ENCODE measurements at regions not wholly inside any gene's neighbourhood (a gene's known extent, or its start where the extent isn't known, plus 50 kb on each side); places are given as distances from the start of the nearest gene placed in this dataset.

DNA sequence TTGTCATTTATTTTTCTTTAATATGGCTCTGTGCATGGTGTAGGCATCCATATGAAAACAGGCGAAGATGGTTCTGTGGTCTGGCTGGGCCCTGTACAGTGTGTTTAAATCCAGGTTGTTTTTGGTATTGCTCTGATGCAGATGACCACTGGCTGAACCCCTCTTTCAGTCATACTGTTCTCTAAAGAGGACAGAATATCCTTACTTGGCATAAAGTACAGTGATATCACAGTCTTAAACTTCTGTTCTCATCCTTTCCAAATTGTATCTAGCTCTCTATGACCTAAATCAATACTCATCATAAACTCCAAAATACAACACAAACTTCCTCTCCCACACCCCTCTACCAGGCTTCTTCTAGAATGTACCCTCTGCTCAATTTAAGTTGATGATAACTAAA, 252.7 kb upstream of the FAR2 start:
- no peak for FAIRE-seq

DNA sequence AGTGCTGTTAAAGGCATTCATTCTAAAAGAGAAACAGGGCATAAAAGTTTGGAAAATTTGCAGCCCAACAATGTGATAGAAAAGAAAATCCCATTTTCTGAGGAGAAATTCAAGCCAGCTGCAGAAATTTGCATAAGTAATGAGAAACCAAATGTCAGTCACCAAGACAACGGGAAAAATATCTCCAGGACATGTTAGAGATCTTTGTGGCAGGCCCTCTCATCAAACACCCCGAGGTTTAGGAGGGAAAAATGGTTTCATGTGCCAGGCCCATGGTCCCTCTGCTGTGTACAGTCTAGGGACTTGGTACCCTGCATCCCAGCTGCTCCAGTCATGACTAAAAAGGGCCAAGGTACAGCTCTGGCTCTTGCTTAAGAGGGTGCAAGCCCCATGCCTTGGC, 251.0 kb upstream of the FAR2 start:
- no peak overlapping the region for H3K4me3 ChIP-seq (ENCODE audit: low read depth, low read length)
- H3K27me3 ChIP-seq (ENCODE audit: control insufficient read depth, insufficient read depth, low read length), result no peaks in the 10 kb centered on the region
- FAIRE-seq (no peak), DNase-seq (ENCODE audit: low read depth) (no peak)
- H3K36me3 ChIP-seq (ENCODE audit: control insufficient read depth, insufficient read depth, low read length), result no peaks in the 10 kb centered on the region
- no peak for TF ChIP-seq CTCF (IDR thresholded peaks at IDR 0.05; ENCODE audit: insufficient read depth, low read length, severe bottlenecking)

More for the DNA sequence above, 252.7 kb upstream of the FAR2 start:
- no peak for DNase-seq (ENCODE audit: low read depth)
- no peak for TF ChIP-seq CTCF (IDR thresholded peaks at IDR 0.05; ENCODE audit: insufficient read depth, low read length, severe bottlenecking)
- no peak overlapping the region for H3K4me3 ChIP-seq (ENCODE audit: low read depth, low read length)
- no peaks in the 10 kb centered on the region for H3K36me3 ChIP-seq (ENCODE audit: control insufficient read depth, insufficient read depth, low read length)
- H3K27me3 ChIP-seq (ENCODE audit: control insufficient read depth, insufficient read depth, low read length), result no peaks in the 10 kb centered on the region

- no peaks in the 10 kb centered on the region for H3K36me3 ChIP-seq (ENCODE audit: control insufficient read depth, insufficient read depth, low read length)
- no peak for TF ChIP-seq CTCF (IDR thresholded peaks at IDR 0.05; ENCODE audit: insufficient read depth, low read length, severe bottlenecking)
- DNase-seq (ENCODE audit: low read depth), result peak; percentile 95
- H3K4me3 ChIP-seq (ENCODE audit: low read depth, low read length), result no peak overlapping the region
- no peak for FAIRE-seq
- H3K27me3 ChIP-seq (ENCODE audit: control insufficient read depth, insufficient read depth, low read length), result no peaks in the 10 kb centered on the region
Measured at GRCh38 chr12:28899951-28900350, 249.1 kb upstream of the FAR2 start.

DNA sequence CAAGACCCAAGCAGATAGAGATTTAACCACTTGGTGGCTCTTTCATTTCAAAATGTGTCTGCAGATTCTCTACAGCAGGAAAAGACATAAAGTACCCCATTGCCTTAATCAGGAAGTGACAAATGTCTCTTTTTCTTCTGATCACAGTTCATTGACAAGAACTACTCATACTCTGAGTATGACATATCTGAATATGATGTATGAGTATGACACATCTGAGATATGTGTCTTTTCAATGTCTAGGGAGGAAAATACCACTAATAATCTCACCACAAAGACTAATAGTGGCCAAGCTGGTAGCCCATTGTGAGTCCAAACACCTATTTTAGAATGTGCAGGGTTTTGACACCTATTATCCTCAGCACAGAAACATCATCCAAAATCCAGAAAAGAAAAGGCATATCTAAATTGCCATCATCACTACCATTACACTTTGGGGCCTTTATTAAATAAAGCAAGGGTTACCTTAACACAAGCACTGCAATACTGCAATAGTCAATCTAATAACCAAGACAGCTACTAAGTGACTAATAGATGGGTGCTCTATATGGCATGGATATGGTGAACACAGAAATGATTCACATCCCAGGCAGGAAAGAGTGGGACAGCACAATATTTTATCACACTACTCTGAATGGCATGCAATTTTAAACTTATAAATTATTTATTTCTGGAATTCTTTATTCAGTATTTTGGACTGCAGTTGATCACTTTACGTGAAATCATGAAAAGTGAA, 243.7 kb upstream of the FAR2 start:
- peak; percentile 83 for DNase-seq (ENCODE audit: low read depth)
- no peak for FAIRE-seq
- H3K4me3 ChIP-seq (ENCODE audit: low read depth, low read length), result no peak overlapping the region

DNA sequence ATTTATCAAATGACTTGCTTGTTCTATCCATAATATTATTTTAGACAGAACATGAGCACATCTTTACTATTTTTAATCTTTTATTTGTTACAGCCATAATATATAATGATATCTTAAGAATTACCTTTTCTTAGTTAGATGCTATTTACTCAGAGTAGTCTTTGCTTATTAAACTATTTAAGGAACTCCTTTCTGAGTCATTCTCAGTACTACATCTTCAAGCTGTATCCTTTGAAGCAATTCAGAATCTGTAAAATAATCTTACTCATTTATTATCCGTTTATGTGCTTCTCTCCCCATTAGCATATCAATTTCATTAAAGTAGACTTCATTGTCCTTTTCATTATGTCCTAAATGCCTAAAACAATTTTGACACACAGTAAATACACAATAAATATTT, 240.4 kb upstream of the FAR2 start:
- no peak for TF ChIP-seq CTCF (IDR thresholded peaks at IDR 0.05; ENCODE audit: insufficient read depth, low read length, severe bottlenecking)

More for the DNA sequence above, 243.7 kb upstream of the FAR2 start:
- no peak for TF ChIP-seq CTCF (IDR thresholded peaks at IDR 0.05; ENCODE audit: insufficient read depth, low read length, severe bottlenecking)
- Histone ChIP-seq H3K27me3 (ENCODE audit: control insufficient read depth, insufficient read depth, low read length) (no peaks in the 10 kb centered on the region), H3K36me3 (ENCODE audit: control insufficient read depth, insufficient read depth, low read length) (no peaks in the 10 kb centered on the region)

DNA sequence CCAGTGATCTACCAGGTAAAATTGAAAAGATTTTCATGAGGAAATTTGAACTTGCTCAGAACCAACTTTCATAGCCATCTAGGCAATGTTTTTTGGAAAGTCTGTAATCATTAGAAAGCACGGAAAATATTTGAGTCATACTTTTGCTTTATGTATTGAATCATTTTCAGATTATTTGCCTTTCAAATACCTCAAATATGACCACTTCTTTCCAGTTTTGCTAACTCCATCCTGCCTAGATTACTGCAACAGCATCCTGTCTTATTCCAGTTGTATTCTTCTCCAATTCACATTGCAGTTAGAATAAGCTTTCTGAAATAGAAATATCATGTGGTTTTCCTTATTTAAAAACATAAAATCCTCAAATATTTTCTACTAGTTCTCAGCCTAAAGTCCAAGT, 239.8 kb upstream of the FAR2 start:
- no peak for TF ChIP-seq CTCF (IDR thresholded peaks at IDR 0.05; ENCODE audit: insufficient read depth, low read length, severe bottlenecking)
- no peaks in the 10 kb centered on the region for H3K36me3 ChIP-seq (ENCODE audit: control insufficient read depth, insufficient read depth, low read length)
- FAIRE-seq (no peak), DNase-seq (ENCODE audit: low read depth) (peak; percentile 79)
- no peak overlapping the region for H3K4me3 ChIP-seq (ENCODE audit: low read depth, low read length)
- H3K27me3 ChIP-seq (ENCODE audit: control insufficient read depth, insufficient read depth, low read length), result no peaks in the 10 kb centered on the region

More for the DNA sequence above, 240.4 kb upstream of the FAR2 start:
- Histone ChIP-seq H3K36me3 (ENCODE audit: control insufficient read depth, insufficient read depth, low read length) (no peaks in the 10 kb centered on the region), H3K4me3 (ENCODE audit: low read depth, low read length) (no peak overlapping the region), H3K27me3 (ENCODE audit: control insufficient read depth, insufficient read depth, low read length) (no peaks in the 10 kb centered on the region)
- FAIRE-seq (no peak), DNase-seq (ENCODE audit: low read depth) (peak; percentile 43)

All from bronchial epithelial cell (primary cell).